Tibial artery (tissue), 4 donors: ENCODE measurements at regions not wholly inside any gene's neighbourhood (a gene's known extent, or its start where the extent isn't known, plus 50 kb on each side); places are given as distances from the start of the nearest gene placed in this dataset.
"Not testable (repeated sequence)": the region's sequence is repeated elsewhere in the genome, so short reads cannot be mapped to it uniquely, and the experiment has no call there.

Experiments
- DNase-seq, 2 donors: peaks; one replicate each; pipeline ENCODE4 v3.0.0-alpha.2; 2019
- H3K27ac ChIP-seq, 2 donors: fragments of 200-600 bp; sonication (generic) in 1 of 2; 1 replicate in 1 of 2; 2 replicates in 1 of 2; pipeline ENCODE4 v1.5.1; 2018 to 2019; ENCODE audit warnings: mild to moderate bottlenecking in 1 of 2
- H3K27me3 ChIP-seq, 2 donors: fragments of 200-600 bp; sonication (generic) in 1 of 2; one replicate each; pipeline versions ENCODE4 v1.5.1 to v1.6.0; 2016 to 2019
- H3K36me3 ChIP-seq, 3 donors: fragments of 200-600 bp; sonication (generic) in 2 of 3; one replicate each; pipeline ENCODE4 v1.5.1; 2016 to 2019; ENCODE audit warnings: mild to moderate bottlenecking in 2 of 3
- H3K4me1 ChIP-seq, 4 donors: fragments of 200-600 bp; sonication (generic) in 2 of 4; 1 replicate in 3 of 4; 2 replicates in 1 of 4; pipeline ENCODE4 v1.5.1; 2016 to 2019
- H3K4me3 ChIP-seq, 2 donors: fragments of 200-600 bp; sonication (generic) in 1 of 2; 1 replicate in 1 of 2; 2 replicates in 1 of 2; pipeline ENCODE4 v1.5.1; 2018 to 2019; ENCODE audit warnings: mild to moderate bottlenecking in 2 of 2
- H3K9me3 ChIP-seq, 3 donors: fragments of 200-600 bp; sonication (generic) in 1 of 3; one replicate each; pipeline ENCODE4 v1.5.1; 2016 to 2019
- intact Hi-C: fragments of 100-400 bp; cut with DNase I; formaldehyde crosslinking; loops from one replicate; pipeline ENCODE4 v1.15.0; 2023; ENCODE audit warnings: low total_unique reads
- TF ChIP-seq, protein P1 (sequence below), 2 experiments: fragments of 200-600 bp in 1 of 2; fragments of 450-650 bp in 1 of 2; IDR thresholded peaks; one replicate each; pipeline ENCODE4 v1.5.1; 2017 to 2019; ENCODE audit warnings: antibody characterized with exemption in 2 of 2, mild to moderate bottlenecking in 1 of 2, moderate library complexity in 1 of 2

DNA sequence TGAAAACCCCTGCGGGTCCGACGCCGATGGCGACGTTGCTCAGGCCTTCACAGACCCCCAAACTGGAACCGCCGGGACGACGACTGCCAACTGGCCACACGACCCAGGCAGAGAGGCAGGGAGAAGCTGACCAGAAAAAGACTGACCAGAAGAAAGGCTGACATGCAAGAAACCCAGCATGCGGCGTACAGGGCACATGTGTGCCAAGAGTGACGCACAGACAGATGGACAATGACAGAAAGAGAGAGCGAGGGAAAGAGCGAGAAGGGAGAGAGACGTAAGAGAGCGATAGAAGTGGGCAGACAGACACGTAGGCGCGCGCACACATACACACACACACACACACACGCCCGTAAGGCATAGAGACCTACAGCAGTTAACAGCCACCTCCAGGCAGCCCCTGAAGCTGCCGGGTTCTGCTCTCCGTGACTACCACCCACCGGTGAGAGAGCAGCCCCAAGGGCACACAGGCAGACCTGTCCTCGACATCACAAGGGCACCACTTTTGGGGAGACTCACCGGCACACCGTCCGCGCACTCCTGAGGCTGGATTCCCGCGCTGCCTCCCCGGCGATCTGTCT lies 67.2 kb upstream of the ZNF527 start:
- no peaks in the 10 kb centered on the region for H3K27me3 ChIP-seq

DNA sequence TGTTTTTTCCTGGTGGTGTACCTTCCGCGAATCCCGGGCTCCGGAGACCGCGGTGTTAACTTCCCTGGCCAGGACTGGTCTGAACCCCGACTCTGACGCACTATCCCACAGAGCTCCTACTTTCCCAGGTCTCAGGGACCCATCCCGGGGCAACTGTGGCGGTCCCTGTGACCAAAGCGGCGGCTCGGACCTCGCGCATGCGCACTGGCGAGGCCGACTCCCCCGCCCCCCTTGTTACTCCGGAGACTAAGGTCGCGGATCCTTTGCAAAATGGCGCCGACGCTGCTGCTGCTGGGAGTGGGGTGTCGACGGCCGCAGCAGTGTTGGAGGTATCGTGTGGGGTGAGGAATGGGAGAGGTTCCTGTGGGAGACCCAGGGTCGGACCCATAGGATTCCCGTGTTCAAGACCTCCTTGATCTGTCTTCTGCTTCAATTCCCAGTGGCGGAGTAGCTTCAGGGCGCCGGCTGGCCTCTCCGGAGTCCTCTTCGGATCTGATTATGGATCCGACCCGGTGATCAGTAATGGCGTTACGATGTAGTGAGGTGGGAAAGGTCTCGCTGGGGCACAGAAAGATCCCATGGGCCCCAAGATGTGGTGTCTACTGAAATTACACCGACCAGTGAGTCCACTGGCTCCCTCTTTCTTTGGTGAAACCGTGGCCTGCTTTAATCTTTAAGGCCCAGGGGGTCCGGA lies 66.6 kb upstream of the ZNF527 start:
- no peaks in the 10 kb centered on the region for H3K36me3 ChIP-seq
- H3K27me3 ChIP-seq = no peaks in the 10 kb centered on the region
- TF ChIP-seq, protein P1, sequence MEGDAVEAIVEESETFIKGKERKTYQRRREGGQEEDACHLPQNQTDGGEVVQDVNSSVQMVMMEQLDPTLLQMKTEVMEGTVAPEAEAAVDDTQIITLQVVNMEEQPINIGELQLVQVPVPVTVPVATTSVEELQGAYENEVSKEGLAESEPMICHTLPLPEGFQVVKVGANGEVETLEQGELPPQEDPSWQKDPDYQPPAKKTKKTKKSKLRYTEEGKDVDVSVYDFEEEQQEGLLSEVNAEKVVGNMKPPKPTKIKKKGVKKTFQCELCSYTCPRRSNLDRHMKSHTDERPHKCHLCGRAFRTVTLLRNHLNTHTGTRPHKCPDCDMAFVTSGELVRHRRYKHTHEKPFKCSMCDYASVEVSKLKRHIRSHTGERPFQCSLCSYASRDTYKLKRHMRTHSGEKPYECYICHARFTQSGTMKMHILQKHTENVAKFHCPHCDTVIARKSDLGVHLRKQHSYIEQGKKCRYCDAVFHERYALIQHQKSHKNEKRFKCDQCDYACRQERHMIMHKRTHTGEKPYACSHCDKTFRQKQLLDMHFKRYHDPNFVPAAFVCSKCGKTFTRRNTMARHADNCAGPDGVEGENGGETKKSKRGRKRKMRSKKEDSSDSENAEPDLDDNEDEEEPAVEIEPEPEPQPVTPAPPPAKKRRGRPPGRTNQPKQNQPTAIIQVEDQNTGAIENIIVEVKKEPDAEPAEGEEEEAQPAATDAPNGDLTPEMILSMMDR (IDR thresholded peaks at IDR 0.05) = no peak
- H3K27ac ChIP-seq = no peak overlapping the region
- intact Hi-C loops = no loop called here
- no peaks in the 10 kb centered on the region for H3K4me1 ChIP-seq
- DNase-seq = no peak
- H3K4me3 ChIP-seq = peak overlapping the region; percentile 43
- H3K9me3 ChIP-seq = peaks cover 0 to 9% (median 4%) of the 10 kb centered on the region in 3 donors

More for the DNA sequence above, 67.2 kb upstream of the ZNF527 start:
- intact Hi-C loops = no loop called here
- DNase-seq = no peak
- peaks cover 0 to 9% (median 4%) of the 10 kb centered on the region in 3 donors for H3K9me3 ChIP-seq
- no peaks in the 10 kb centered on the region for H3K36me3 ChIP-seq
- H3K27ac ChIP-seq = no peak overlapping the region
- TF ChIP-seq, protein P1 (IDR thresholded peaks at IDR 0.05) = no peak
- peak overlapping the region; percentile 43 for H3K4me3 ChIP-seq
- H3K4me1 ChIP-seq = no peaks in the 10 kb centered on the region

DNA sequence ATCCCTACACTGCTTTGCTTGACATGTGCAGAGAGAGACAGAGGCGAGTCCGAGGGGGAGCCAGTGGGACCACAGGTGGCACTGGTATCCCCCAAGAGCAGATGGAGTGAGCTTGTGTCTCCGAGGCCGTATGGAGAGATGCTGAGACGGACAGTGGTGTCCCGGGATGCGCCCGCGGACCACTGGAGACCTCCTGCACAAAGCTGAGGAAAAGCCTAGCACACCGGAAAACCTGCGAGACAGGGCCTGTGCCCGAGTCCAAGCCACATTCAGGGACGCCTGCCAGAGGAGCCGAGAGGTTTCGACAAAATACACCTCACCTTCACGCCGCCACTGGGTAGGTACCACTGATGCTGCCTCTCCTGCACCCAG lies 66.0 kb upstream of the ZNF527 start:
- Histone ChIP-seq H3K4me3 (no peak overlapping the region), H3K9me3 (peaks cover 0 to 9% (median 4%) of the 10 kb centered on the region in 3 donors), H3K27me3 (no peaks in the 10 kb centered on the region), H3K27ac (no peak overlapping the region), H3K4me1 (no peaks in the 10 kb centered on the region), H3K36me3 (no peaks in the 10 kb centered on the region)
- intact Hi-C loops = no loop called here
- TF ChIP-seq, protein P1 (IDR thresholded peaks at IDR 0.05) = no peak
- no peak for DNase-seq

DNA sequence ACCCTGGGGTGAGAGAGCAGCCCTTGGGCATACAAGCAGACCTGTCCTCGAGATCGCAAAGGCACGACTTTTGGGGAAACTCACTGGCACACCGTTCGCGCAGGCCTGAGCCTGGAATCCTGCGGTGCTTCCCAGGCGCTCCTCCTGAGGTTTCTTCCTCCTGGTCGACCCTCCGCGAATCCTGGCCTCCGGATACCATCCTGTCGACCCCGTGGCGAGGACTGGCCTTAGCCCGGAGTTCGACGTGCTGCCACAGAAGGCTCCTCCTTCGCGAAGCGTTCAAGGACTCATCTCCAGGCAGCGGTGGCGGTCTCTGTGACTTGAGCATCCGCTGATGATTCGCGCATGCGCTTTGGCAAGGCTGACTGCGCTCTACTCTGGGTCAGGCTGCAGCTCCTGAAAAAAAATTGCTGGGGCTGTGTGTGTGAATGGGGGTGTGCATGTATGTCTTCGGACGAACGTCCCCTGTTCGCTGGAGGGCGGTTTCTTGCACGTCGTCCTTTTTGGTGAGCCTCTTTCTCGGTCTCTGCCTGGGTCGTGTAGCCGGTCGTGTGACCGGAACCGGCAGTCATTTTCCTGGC lies 64.4 kb upstream of the ZNF527 start:
- Histone ChIP-seq H3K4me3 (no peak overlapping the region), H3K4me1 (no peaks in the 10 kb centered on the region), H3K27ac (no peak overlapping the region), H3K36me3 (no peaks in the 10 kb centered on the region), H3K9me3 (peaks cover 0 to 9% (median 4%) of the 10 kb centered on the region in 3 donors), H3K27me3 (no peaks in the 10 kb centered on the region)
- no peak for DNase-seq
- intact Hi-C loops = no loop called here
- TF ChIP-seq, protein P1 (IDR thresholded peaks at IDR 0.05) = no peak

DNA sequence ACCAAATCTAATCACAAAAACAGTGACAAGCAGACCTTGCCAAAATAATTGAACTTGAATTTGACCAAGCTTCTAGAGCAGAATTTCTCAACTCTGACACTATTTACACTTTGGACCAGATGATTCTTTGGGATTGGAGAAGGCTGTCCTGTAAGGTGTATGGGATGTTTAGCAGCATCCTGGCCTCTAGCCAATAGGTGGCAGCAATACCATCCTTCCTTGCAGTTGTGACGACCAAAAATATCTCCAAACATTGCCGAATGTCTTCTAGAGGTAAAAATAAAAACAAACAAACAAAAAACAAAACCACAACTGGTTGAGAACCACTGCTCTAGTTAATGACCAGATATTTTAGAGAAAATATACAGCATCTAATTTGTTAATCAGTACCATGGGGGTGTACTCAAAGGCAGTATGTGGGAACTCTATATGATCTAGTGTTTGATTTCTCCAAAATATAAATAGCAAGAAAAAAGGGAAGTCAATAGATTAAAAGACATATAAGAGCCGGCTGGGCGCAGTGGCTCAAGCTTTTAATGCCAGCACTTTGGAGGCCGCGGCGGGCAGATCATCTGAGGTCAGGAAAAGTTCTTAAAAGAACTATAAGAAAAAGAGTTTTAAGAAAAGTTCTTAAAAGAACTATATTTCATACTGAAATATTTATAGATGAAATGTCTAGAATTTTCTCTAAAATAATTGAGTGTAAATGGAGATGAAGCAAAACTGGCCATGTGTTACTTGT lies 60.9 kb upstream of the ZNF527 start:
- no peaks in the 10 kb centered on the region for H3K27me3 ChIP-seq
- TF ChIP-seq, protein P1 (IDR thresholded peaks at IDR 0.05) = no peak
- H3K4me1 ChIP-seq = peaks cover 0 to 13% (median 3%) of the 10 kb centered on the region in 4 donors
- intact Hi-C loops = no loop called here
- H3K36me3 ChIP-seq = no peaks in the 10 kb centered on the region
- H3K4me3 ChIP-seq = no peak overlapping the region
- H3K27ac ChIP-seq = no peak overlapping the region
- DNase-seq = no peak
- no peaks in the 10 kb centered on the region for H3K9me3 ChIP-seq

DNA sequence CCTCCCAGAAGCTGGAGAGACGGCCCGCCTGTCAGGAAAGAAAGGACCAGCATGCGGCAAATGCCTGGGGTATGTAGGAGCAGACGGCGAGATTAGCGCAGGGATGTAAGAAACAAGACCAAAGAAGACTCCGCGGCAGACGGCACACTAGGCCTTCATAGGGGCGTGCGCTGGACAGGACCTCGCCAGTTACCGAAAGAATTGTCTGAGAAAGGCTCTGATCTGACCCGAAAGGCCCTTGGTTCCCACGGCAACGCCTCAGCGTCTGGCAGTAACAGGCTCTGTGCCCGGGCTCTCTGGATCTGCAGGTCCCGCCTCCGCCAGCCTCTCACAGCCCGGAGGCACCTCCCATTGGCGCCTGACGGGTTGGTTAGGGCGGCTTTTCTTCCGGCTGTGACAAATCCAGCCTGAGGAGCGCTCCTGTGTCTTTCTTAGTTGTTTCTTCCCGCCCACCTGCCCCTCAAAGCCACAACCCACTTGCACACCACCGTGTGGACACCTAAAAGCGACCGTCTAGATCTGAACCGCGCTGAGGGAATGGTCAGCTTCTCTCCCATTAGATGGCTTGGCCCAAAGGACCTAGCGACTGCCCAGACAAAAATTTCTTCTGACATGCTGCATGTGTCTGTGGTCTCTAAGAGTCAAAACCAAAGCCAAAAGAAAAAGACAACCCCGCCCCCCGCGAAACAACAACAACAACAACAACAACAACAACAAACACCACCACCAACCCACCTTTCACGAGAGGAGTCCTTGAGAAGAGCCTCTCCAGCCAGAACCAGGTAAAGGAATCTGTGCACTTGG lies 58.2 kb upstream of the ZNF527 start:
- H3K9me3 ChIP-seq, H3K36me3 ChIP-seq, H3K27me3 ChIP-seq, intact Hi-C loops: not testable (repeated sequence)
- Histone ChIP-seq H3K4me1 (peaks cover 0 to 19% (median 3%) of the 10 kb centered on the region in 4 donors), H3K27ac (peak overlapping the region; percentile 68 to 72), H3K4me3 (peak overlapping the region; percentile 48 to 52)
- DNase-seq = peak; percentile 45 to 85
